AG04449 (cell line): ENCODE measurements at regions not wholly inside any gene's neighbourhood (a gene's known extent, or its start where the extent isn't known, plus 50 kb on each side); places are given as distances from the start of the nearest gene placed in this dataset.
"Not testable (repeated sequence)": the region's sequence is repeated elsewhere in the genome, so short reads cannot be mapped to it uniquely, and the experiment has no call there.

Experiments used
- CTCF ChIA-PET: fragments of 350-600 bp; formaldehyde crosslinking; extraction: SDS; loops from one replicate; lab custom pipeline; 2021; ENCODE audit warnings: antibody characterized with exemption; lab: Yijun Ruan, JAX
- POLR2A ChIA-PET: fragments of 400-600, 350-600 bp; formaldehyde crosslinking; extraction: SDS; loops from one replicate; lab custom pipeline; 2020; ENCODE audit warnings: antibody characterized with exemption, inconsistent platforms; lab: Yijun Ruan, JAX
- DNase-seq: peaks from one replicate; pipeline ENCODE4 v3.0.0-alpha.2; 2010; ENCODE audit warnings: low read depth, low spot score
- H3K4me3 ChIP-seq: 2 replicates; pipeline ENCODE4 v1.5.1; 2011; ENCODE audit warnings: low read depth, mild to moderate bottlenecking, control low read depth, low read length

DNA sequence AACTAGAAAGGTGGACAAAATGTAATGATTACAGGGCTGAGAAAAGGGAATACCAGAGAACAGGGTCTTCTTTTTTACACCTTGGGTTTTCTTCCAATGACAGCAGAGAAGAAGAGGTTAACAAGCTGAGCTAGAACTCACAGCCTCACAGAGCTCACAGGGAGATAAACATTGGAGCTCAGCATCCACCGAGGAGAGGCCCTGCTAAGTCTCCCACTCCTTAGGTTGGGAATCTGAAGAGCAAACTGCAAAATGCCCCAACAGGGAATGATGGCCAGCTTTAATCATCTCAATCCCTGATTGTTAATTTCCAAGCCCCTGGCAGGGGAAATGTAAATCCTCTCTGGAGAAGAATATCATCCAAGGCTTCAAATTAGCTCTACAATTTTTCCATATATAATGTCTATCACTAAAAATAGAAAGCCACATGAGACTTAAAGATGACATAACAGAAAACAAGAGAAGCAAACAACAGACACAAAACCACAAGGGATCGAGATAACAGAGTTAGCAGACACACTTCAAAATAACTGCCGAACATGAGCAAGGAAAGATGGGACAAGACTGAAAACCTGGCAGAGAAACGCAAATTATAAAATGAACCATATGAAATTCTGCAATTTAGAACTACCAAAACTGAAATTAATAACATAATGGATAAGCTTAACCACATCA, 66.1 kb upstream of the ZSCAN2 start:
- DNase-seq, POLR2A ChIA-PET, H3K4me3 ChIP-seq, CTCF ChIA-PET: not testable (repeated sequence)

DNA sequence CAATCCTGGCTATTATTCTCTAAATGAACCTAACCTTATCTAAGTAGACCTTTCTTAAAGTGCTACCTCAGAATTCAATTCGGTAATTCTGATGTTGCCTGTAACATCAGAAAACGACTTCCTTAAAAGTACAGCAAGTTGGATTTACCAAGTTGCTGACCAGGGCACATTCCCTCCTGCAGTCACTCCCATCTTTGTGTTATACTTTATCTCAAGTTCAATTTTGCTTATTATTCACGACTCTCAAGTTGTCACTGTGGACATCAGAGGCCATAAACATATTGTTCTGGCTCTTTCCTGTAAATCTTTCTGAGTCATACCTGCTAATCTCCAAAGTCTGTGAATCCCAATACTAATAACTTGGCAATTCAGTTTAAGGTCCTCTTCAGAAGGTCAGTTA, 64.6 kb upstream of the ZSCAN2 start:
- CTCF ChIA-PET, H3K4me3 ChIP-seq, POLR2A ChIA-PET: not testable (repeated sequence)

GRCh38 chr15:84544586-84544985, 56.2 kb upstream of the ZSCAN2 start:
- POLR2A ChIA-PET, DNase-seq, CTCF ChIA-PET, H3K4me3 ChIP-seq: not testable (repeated sequence)

More for the DNA sequence above, 64.6 kb upstream of the ZSCAN2 start:
- DNase-seq: not testable (repeated sequence)

GRCh38 chr15:84547150-84547549, 53.7 kb upstream of the ZSCAN2 start:
- H3K4me3 ChIP-seq, DNase-seq, POLR2A ChIA-PET: not testable (repeated sequence)
- CTCF ChIA-PET: interaction anchor here (0.6 kb wide), 1 partner anchor 331 kb away, joined by 3 read pairs; no protein-coding TSS in a partner anchor

GRCh38 chr15:84550503-84550902, 50.3 kb upstream of the ZSCAN2 start:
- CTCF ChIA-PET, H3K4me3 ChIP-seq, POLR2A ChIA-PET: not testable (repeated sequence)
- peak; percentile 10 for DNase-seq
